ENCODE measurements at regions not wholly inside any gene's neighbourhood (a gene's known extent, or its start where the extent isn't known, plus 50 kb on each side); places are given as distances from the start of the nearest gene placed in this dataset.

- TF ChIP-seq CTCF (IDR thresholded peaks at IDR 0.05), result no peak
- no peak for TF ChIP-seq POLR2A (IDR thresholded peaks at IDR 0.05)
Observed at GRCh38 chr15:69912116-69912515, 185.6 kb downstream of the TLE3 start.

Measured in vagina (tissue), 2 donors.